Neural cell (in vitro differentiated cells): ENCODE measurements at regions not wholly inside any gene's neighbourhood (a gene's known extent, or its start where the extent isn't known, plus 50 kb on each side); places are given as distances from the start of the nearest gene placed in this dataset.
A peak's percentile ranks its signal among the peaks of the same experiment; 100 is the strongest.

Experiments
- H2AFZ ChIP-seq: fragments of 200-600, 300-800 bp; sonication (generic), shearing (Covaris generic); 2 replicates; pipeline ENCODE4 v1.6.0; 2014; ENCODE audit warnings: low read depth, mild to moderate bottlenecking, antibody characterized with exemption, low read length, moderate library complexity
- H3F3A ChIP-seq: fragments of 200-600 bp; shearing (Covaris generic); 2 replicates; pipeline ENCODE4 v1.6.1; 2016; ENCODE audit warnings: mild to moderate bottlenecking, moderate library complexity, mixed read lengths, antibody characterized with exemption, low read length; ENCODE audit not compliant: insufficient read depth, poor library complexity, severe bottlenecking
- H3K27ac ChIP-seq: fragments of 200-600, 300-800 bp; sonication (generic), shearing (Covaris generic); 2 replicates; pipeline ENCODE4 v1.5.1; 2014; ENCODE audit warnings: mild to moderate bottlenecking, low read length, moderate library complexity
- H3K27me3 ChIP-seq: fragments of 300-800, 200-600 bp; sonication (generic), shearing (Covaris generic); 2 replicates; pipeline ENCODE4 v1.6.0; 2014; ENCODE audit warnings: mild to moderate bottlenecking, low read depth, low read length, moderate library complexity; ENCODE audit not compliant: insufficient read depth
- H3K36me3 ChIP-seq: fragments of 300-800, 200-600 bp; sonication (generic), shearing (Covaris generic); 2 replicates; pipeline ENCODE4 v1.5.1; 2014; ENCODE audit warnings: mild to moderate bottlenecking, antibody characterized with exemption, low read length, moderate library complexity; ENCODE audit not compliant: insufficient read depth
- H3K4me2 ChIP-seq: fragments of 300-800, 200-600 bp; sonication (generic), shearing (Covaris generic); 2 replicates; pipeline ENCODE4 v1.6.0; 2014; ENCODE audit warnings: mild to moderate bottlenecking, low read length
- H3K4me3 ChIP-seq: fragments of 300-800, 200-600 bp; sonication (generic), shearing (Covaris generic); 2 replicates; pipeline ENCODE4 v1.5.1; 2014; ENCODE audit warnings: mild to moderate bottlenecking, low read length, moderate library complexity
- H3K79me2 ChIP-seq: fragments of 200-600 bp; shearing (Covaris generic); replicated peaks from 2 replicates; pipeline ENCODE4 v1.6.0; 2014; ENCODE audit warnings: mild to moderate bottlenecking, low read length, moderate library complexity; ENCODE audit not compliant: insufficient read depth
- H3K9ac ChIP-seq: fragments of 300-800, 200-600 bp; sonication (generic), shearing (Covaris generic); 2 replicates; pipeline ENCODE4 v1.6.1; 2016; ENCODE audit warnings: mild to moderate bottlenecking, low read length, mixed read lengths
- H3K9me2 ChIP-seq: fragments of 200-600 bp; shearing (Covaris generic); 2 replicates; pipeline ENCODE4 v1.6.1; 2016; ENCODE audit warnings: mild to moderate bottlenecking, low read length, mixed read lengths; ENCODE audit not compliant: insufficient read depth
- H3K9me3 ChIP-seq: fragments of 200-600, 300-800 bp; sonication (generic), shearing (Covaris generic); 2 replicates; pipeline ENCODE4 v1.6.1; 2016; ENCODE audit warnings: mild to moderate bottlenecking, mixed run types, low read length, moderate library complexity, mixed read lengths
- H4K20me1 ChIP-seq: fragments of 200-600 bp; shearing (Covaris generic); 2 replicates; pipeline ENCODE4 v1.6.1; 2016; ENCODE audit warnings: mild to moderate bottlenecking, mixed run types; ENCODE audit not compliant: insufficient read depth
- CTCF ChIP-seq: fragments of 450-650 bp; IDR thresholded peaks from 2 replicates; pipeline ENCODE4 v1.5.1; 2014; ENCODE audit warnings: antibody characterized with exemption, mild to moderate bottlenecking, moderate library complexity; ENCODE audit not compliant: poor library complexity, severe bottlenecking
- EP300 ChIP-seq: fragments of 450-650 bp; conservative IDR thresholded peaks from 2 replicates; pipeline ENCODE4 v1.6.1; 2014; ENCODE audit warnings: antibody characterized with exemption, mild to moderate bottlenecking, moderate library complexity; ENCODE audit not compliant: poor library complexity, severe bottlenecking
- EZH2 ChIP-seq: fragments of 200-600, 300-800 bp; shearing (Covaris generic), sonication (generic); IDR thresholded peaks from 2 replicates; pipeline ENCODE4 v1.6.1; 2014; ENCODE audit warnings: antibody characterized with exemption, low read length, borderline replicate concordance, mild to moderate bottlenecking; ENCODE audit not compliant: insufficient read depth, poor library complexity, severe bottlenecking
- MXI1 ChIP-seq: fragments of 450-650 bp; conservative IDR thresholded peaks from 2 replicates; pipeline ENCODE4 v1.6.1; 2014; ENCODE audit warnings: antibody characterized with exemption, mild to moderate bottlenecking; ENCODE audit not compliant: poor library complexity, severe bottlenecking
- POLR2AphosphoS5 ChIP-seq: IDR thresholded peaks from 2 replicates; pipeline ENCODE4 v1.6.1; 2012
- RAD21 ChIP-seq: fragments of 450-650 bp; conservative IDR thresholded peaks from 2 replicates; pipeline ENCODE4 v1.6.1; 2014; ENCODE audit warnings: antibody characterized with exemption, mild to moderate bottlenecking, moderate library complexity
- REST ChIP-seq: IDR thresholded peaks from 2 replicates; pipeline ENCODE4 v1.6.1; 2012; ENCODE audit warnings: borderline replicate concordance
- SMC3 ChIP-seq: fragments of 450-650 bp; conservative IDR thresholded peaks from 2 replicates; pipeline ENCODE4 v1.6.1; 2014; ENCODE audit warnings: antibody characterized with exemption, mild to moderate bottlenecking, moderate library complexity; ENCODE audit not compliant: poor library complexity
- TAF1 ChIP-seq: IDR thresholded peaks from 2 replicates; pipeline ENCODE4 v1.6.1; 2012; ENCODE audit warnings: low read depth

DNA sequence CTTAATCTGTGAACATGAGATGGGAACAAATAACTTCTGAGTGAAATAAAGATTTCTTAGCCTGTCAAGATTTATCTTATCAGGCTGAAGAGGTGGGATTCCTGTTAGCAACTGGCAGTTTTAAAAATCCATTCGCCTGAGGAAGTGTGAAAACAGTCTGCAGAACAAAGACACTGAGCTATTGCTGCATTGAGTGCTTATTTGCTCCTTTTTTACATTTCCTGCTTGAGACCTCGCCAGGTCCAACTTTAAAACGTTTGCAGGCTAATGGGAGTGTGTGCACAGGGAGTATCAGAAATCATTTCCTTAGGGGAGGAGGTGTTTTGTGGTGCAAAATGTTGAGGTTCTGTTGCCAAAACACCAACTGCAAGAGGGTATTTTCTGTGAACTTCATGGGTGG is 957.8 kb upstream of the RBFOX1 start:
- H3F3A ChIP-seq: no peaks in the 10 kb centered on the region
- H4K20me1 ChIP-seq: no peaks in the 10 kb centered on the region
- no peak overlapping the region for H3K4me2 ChIP-seq
- H2AFZ ChIP-seq: no peak overlapping the region
- no peaks in the 10 kb centered on the region for H3K9me2 ChIP-seq
- H3K27me3 ChIP-seq: no peaks in the 10 kb centered on the region
- no peaks in the 10 kb centered on the region for H3K9me3 ChIP-seq
- TF ChIP-seq SMC3: no peak
- TF ChIP-seq POLR2AphosphoS5: peak; percentile 21
- no peak for TF ChIP-seq TAF1
- TF ChIP-seq RAD21: no peak
- TF ChIP-seq MXI1: no peak
- peak; percentile 39 for TF ChIP-seq REST
- no peak for TF ChIP-seq EZH2
- TF ChIP-seq CTCF: no peak
- no peak for TF ChIP-seq EP300
- H3K9ac ChIP-seq: no peak overlapping the region
- no peak overlapping the region for H3K27ac ChIP-seq
- H3K79me2 ChIP-seq: no peaks in the 10 kb centered on the region
- no peak overlapping the region for H3K4me3 ChIP-seq
- no peaks in the 10 kb centered on the region for H3K36me3 ChIP-seq

DNA sequence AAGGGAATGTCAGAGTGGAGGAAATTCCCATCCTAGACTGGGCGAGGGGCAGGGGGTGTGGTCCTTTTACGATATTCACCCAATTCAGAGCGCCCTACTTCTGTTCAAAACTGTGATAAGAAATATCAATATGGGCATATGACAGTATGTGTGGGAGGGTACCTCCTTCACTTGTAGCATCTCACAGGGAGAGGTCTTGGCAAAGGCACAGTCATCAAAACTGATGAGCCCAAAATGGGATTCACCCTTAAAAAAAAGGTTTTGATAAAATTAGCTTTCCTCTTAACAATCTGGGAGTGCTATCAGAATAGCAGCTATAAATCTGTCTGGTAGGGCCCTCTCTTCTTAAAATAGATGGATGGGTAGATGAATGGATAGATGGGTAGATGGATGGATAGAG is 967.8 kb upstream of the RBFOX1 start:
- no peak overlapping the region for H3K4me3 ChIP-seq
- H4K20me1 ChIP-seq: no peaks in the 10 kb centered on the region
- H3K9me3 ChIP-seq: no peaks in the 10 kb centered on the region
- TF ChIP-seq EP300 (no peak), CTCF (no peak), REST (no peak), POLR2AphosphoS5 (no peak), TAF1 (no peak), SMC3 (no peak), EZH2 (no peak)
- H3K27me3 ChIP-seq: no peaks in the 10 kb centered on the region
- no peak overlapping the region for H2AFZ ChIP-seq
- H3K4me2 ChIP-seq: no peak overlapping the region
- H3K9me2 ChIP-seq: no peaks in the 10 kb centered on the region
- peaks cover 4% of the 10 kb centered on the region for H3K36me3 ChIP-seq
- peaks cover 3% of the 10 kb centered on the region for H3K79me2 ChIP-seq
- no peak overlapping the region for H3K9ac ChIP-seq
- no peaks in the 10 kb centered on the region for H3F3A ChIP-seq
- no peak overlapping the region for H3K27ac ChIP-seq
